HCT116 (cell line): ENCODE measurements at regions not wholly inside any gene's neighbourhood (a gene's known extent, or its start where the extent isn't known, plus 50 kb on each side); places are given as distances from the start of the nearest gene placed in this dataset.

Experiments used
- ATAC-seq: fragments of 200-7000 bp; cut with Tn5 transposase; 2 replicates; pipeline ENCODE4 v1.9.1; 2020; ENCODE audit warnings: mild to moderate bottlenecking, moderate library complexity
- BruUV-seq: library from RNA; stranded (reverse); fragments of 400-500 nt; replicated peaks from 2 replicates; lab custom pipeline; 2021; lab: Mats Ljungman, UMichigan
- CTCF ChIA-PET: fragments of 300-600 bp; sonication (Branson Sonifier 250); formaldehyde crosslinking; loops from one replicate; lab custom pipeline; 2021; ENCODE audit warnings: antibody characterized with exemption; lab: Charles Lee
- POLR2A ChIA-PET: fragments of 300-600, 350-600 bp; sonication (Branson Sonifier 250); formaldehyde crosslinking; loops from one replicate; lab custom pipeline; 2021; ENCODE audit warnings: antibody characterized with exemption; lab: Charles Lee
- RAD21 ChIA-PET, 2 experiments: fragments of 300-600 bp; sonication (Branson Sonifier 250); formaldehyde crosslinking; loops; one replicate each; lab custom pipeline; 2023; ENCODE audit warnings: low total read pairs in 2 of 2; ENCODE audit not compliant: uncharacterized antibody in 2 of 2, unreplicated experiment in 2 of 2, low non-redundant PET in 1 of 2; lab: Charles Lee
- DNase-seq: peaks from one replicate; pipeline ENCODE4 v3.0.0-alpha.2; 2010; ENCODE audit warnings: low read depth, low spot score
- H2AFZ ChIP-seq: fragments of 200-600 bp; shearing (Covaris generic), sonication (generic); 2 replicates; pipeline ENCODE4 v1.6.1; 2017; ENCODE audit warnings: low read depth, mixed run types, mixed read lengths, antibody characterized with exemption, low read length; ENCODE audit not compliant: poor library complexity, severe bottlenecking
- H3K27ac ChIP-seq: 2 replicates; pipeline ENCODE4 v1.5.1; 2012; ENCODE audit warnings: low read depth, low read length
- H3K27me3 ChIP-seq: fragments of 200-600 bp; sonication (generic); 2 replicates; pipeline ENCODE4 v1.6.1; 2016; ENCODE audit warnings: mixed run types, low read length, mixed read lengths; ENCODE audit not compliant: insufficient read depth
- H3K36me3 ChIP-seq, 2 experiments: fragments of 200-500 bp in 1 of 2; fragments of 200-600 bp in 1 of 2; sonication (Bioruptor generic) in 1 of 2; sonication (generic) in 1 of 2; 2 replicates each; pipeline versions ENCODE4 v1.5.1 to v1.6.1; 2014 to 2016; ENCODE audit warnings: low read length in 2 of 2, inconsistent platforms in 1 of 2, mixed read lengths in 1 of 2, mixed run types in 1 of 2; ENCODE audit not compliant: insufficient read depth in 2 of 2, control insufficient read depth in 1 of 2
- H3K4me1 ChIP-seq, 2 experiments: fragments of 200-600 bp in 1 of 2; sonication (generic) in 1 of 2; 2 replicates each; pipeline versions ENCODE4 v1.5.1 to v1.6.1; 2012 to 2017; ENCODE audit warnings: low read length in 2 of 2, inconsistent platforms in 1 of 2, mild to moderate bottlenecking in 1 of 2, mixed read lengths in 1 of 2, mixed run types in 1 of 2, moderate library complexity in 1 of 2; ENCODE audit not compliant: insufficient read depth in 2 of 2, control insufficient read depth in 1 of 2
- H3K4me2 ChIP-seq: fragments of 200-600 bp; sonication (generic); 2 replicates; pipeline ENCODE4 v1.6.1; 2017; ENCODE audit warnings: mixed run types, low read length, mixed read lengths
- H3K4me3 ChIP-seq, 2 experiments: fragments of 200-600 bp in 1 of 2; sonication (generic) in 1 of 2; replicated peaks in 1 of 2; 2 replicates each; pipeline ENCODE4 v1.5.1; 2011 to 2016; ENCODE audit warnings: low read length in 2 of 2, control low read depth in 1 of 2, low read depth in 1 of 2, mild to moderate bottlenecking in 1 of 2, mixed read lengths in 1 of 2, mixed run types in 1 of 2
- H3K79me2 ChIP-seq: fragments of 200-600 bp; sonication (generic); 2 replicates; pipeline ENCODE4 v1.6.1; 2017; ENCODE audit warnings: mild to moderate bottlenecking, mixed run types, low read length, moderate library complexity, mixed read lengths; ENCODE audit not compliant: insufficient read depth
- H3K9ac ChIP-seq: fragments of 200-600 bp; sonication (generic); 2 replicates; pipeline ENCODE4 v1.6.1; 2016; ENCODE audit warnings: low read length, mixed read lengths
- H3K9me2 ChIP-seq: fragments of 200-600 bp; sonication (generic), shearing (Covaris generic); 2 replicates; pipeline ENCODE4 v1.6.1; 2017; ENCODE audit warnings: mixed run types, mild to moderate bottlenecking, moderate library complexity; ENCODE audit not compliant: insufficient read depth
- H3K9me3 ChIP-seq, 2 experiments: fragments of 200-500 bp in 1 of 2; fragments of 200-600 bp in 1 of 2; sonication (Bioruptor generic) in 1 of 2; sonication (generic) in 1 of 2; 2 replicates each; pipeline ENCODE4 v1.6.1; 2014 to 2017; ENCODE audit warnings: low read length in 2 of 2, mixed read lengths in 2 of 2, inconsistent platforms in 1 of 2, low read depth in 1 of 2, mild to moderate bottlenecking in 1 of 2, mixed run types in 1 of 2, moderate library complexity in 1 of 2; ENCODE audit not compliant: control insufficient read depth in 1 of 2, insufficient read depth in 1 of 2
- H4K20me1 ChIP-seq: fragments of 200-600 bp; sonication (generic), shearing (Covaris generic); 2 replicates; pipeline ENCODE4 v1.6.1; 2017; ENCODE audit warnings: mixed run types, mild to moderate bottlenecking, moderate library complexity; ENCODE audit not compliant: insufficient read depth
- CBX3 ChIP-seq: IDR thresholded peaks from 2 replicates; pipeline ENCODE4 v1.6.1; 2012; ENCODE audit warnings: low read depth
- EGR1 ChIP-seq: IDR thresholded peaks from 2 replicates; pipeline ENCODE4 v1.6.1; 2012; ENCODE audit warnings: low read depth
- ELF1 ChIP-seq: IDR thresholded peaks from 2 replicates; pipeline ENCODE4 v1.6.1; 2012; ENCODE audit warnings: low read depth, borderline replicate concordance
- POLR2A ChIP-seq: IDR thresholded peaks from 2 replicates; pipeline ENCODE4 v1.7.0; 2011; ENCODE audit warnings: borderline replicate concordance; ENCODE audit not compliant: insufficient read depth, insufficient read length; ENCODE audit errors: extremely low read depth
- POLR2AphosphoS5 ChIP-seq: IDR thresholded peaks from 2 replicates; pipeline ENCODE4 v1.6.1; 2011; ENCODE audit warnings: mild to moderate bottlenecking, low read depth, low read length, moderate library complexity
- REST ChIP-seq: IDR thresholded peaks from 2 replicates; pipeline ENCODE4 v1.6.1; 2012; ENCODE audit warnings: low read depth
- SIN3A ChIP-seq: IDR thresholded peaks from 2 replicates; pipeline ENCODE4 v1.6.1; 2012; ENCODE audit warnings: low read depth
- SP1 ChIP-seq: IDR thresholded peaks from 2 replicates; pipeline ENCODE4 v1.6.1; 2012; ENCODE audit warnings: low read depth
- SRF ChIP-seq: IDR thresholded peaks from 2 replicates; pipeline ENCODE4 v1.6.1; 2012; ENCODE audit warnings: low read depth
- ZBTB33 ChIP-seq: IDR thresholded peaks from 2 replicates; pipeline ENCODE4 v1.6.1; 2011; ENCODE audit warnings: mild to moderate bottlenecking, low read length, moderate library complexity; ENCODE audit not compliant: insufficient replicate concordance; ENCODE audit errors: extremely low read depth
- ZFX ChIP-seq: fragments of 450-650 bp; IDR thresholded peaks from 2 replicates; pipeline ENCODE4 v1.6.1; 2017
- intact Hi-C: fragments of 100-400 bp; cut with micrococcal nuclease; formaldehyde crosslinking; loops from 2 replicates; pipeline ENCODE4 v1.10.0; 2022

GRCh38 chr14:29451941-29452340, 475.7 kb downstream of the PRKD1 start:
- Histone ChIP-seq H3K4me1 (no peaks in the 10 kb centered on the region), H3K9me3 (peaks cover 14 to 34% of the 10 kb centered on the region in 2 experiments; a peak in 3 of 4 replicates), H4K20me1 (no peaks in the 10 kb centered on the region), H3K27me3 (no peaks in the 10 kb centered on the region), H3K4me3 (no peak overlapping the region), H3K4me2 (no peak overlapping the region), H3K27ac (no peak overlapping the region), H3K9me2 (no peaks in the 10 kb centered on the region), H3K36me3 (no peaks in the 10 kb centered on the region), H3K9ac (no peak overlapping the region), H3K79me2 (no peaks in the 10 kb centered on the region), H2AFZ (no peak overlapping the region)
- ATAC-seq, result no peak
- BruUV-seq, result no TSS peak
- ChIA-PET CTCF (no interaction called here), RAD21 (no interaction called here), POLR2A (no interaction called here)
- DNase-seq, result no peak
- intact Hi-C loops, result no loop called here
- TF ChIP-seq ELF1, result no peak
- TF ChIP-seq SIN3A, result no peak
- no peak for TF ChIP-seq EGR1
- TF ChIP-seq POLR2A, result no peak
- no peak for TF ChIP-seq SP1
- TF ChIP-seq CBX3, result no peak
- TF ChIP-seq POLR2AphosphoS5, result no peak

GRCh38 chr14:29453045-29453444, 474.6 kb downstream of the PRKD1 start:
- RAD21 ChIA-PET, result no interaction called here
- CTCF ChIA-PET, result no interaction called here
- no TSS peak for BruUV-seq

More at GRCh38 chr14:29453045-29453444, 474.6 kb downstream of the PRKD1 start:
- intact Hi-C loops, result no loop called here
- H3K9me3 ChIP-seq, result peaks cover 11 to 34% of the 10 kb centered on the region in 2 experiments; a peak in 3 of 4 replicates
- POLR2A ChIA-PET, result no interaction called here
- H3K4me2 ChIP-seq, result no peak overlapping the region
- H3K9me2 ChIP-seq, result no peaks in the 10 kb centered on the region
- no peak overlapping the region for H3K9ac ChIP-seq
- no peaks in the 10 kb centered on the region for H3K79me2 ChIP-seq
- no peak for TF ChIP-seq SRF
- no peak for TF ChIP-seq REST
- TF ChIP-seq ZBTB33, result no peak
- TF ChIP-seq ZFX, result no peak
- TF ChIP-seq ELF1, result no peak
- H3K4me1 ChIP-seq, result no peaks in the 10 kb centered on the region
- no peaks in the 10 kb centered on the region for H3K36me3 ChIP-seq
- DNase-seq, result no peak
- no peaks in the 10 kb centered on the region for H3K27me3 ChIP-seq
- H4K20me1 ChIP-seq, result no peaks in the 10 kb centered on the region
- ATAC-seq, result no peak
- no peak overlapping the region for H3K27ac ChIP-seq
- H2AFZ ChIP-seq, result no peak overlapping the region
- no peak overlapping the region for H3K4me3 ChIP-seq
